Right lobe of liver (tissue), 4 donors: ENCODE measurements at regions not wholly inside any gene's neighbourhood (a gene's known extent, or its start where the extent isn't known, plus 50 kb on each side); places are given as distances from the start of the nearest gene placed in this dataset.

Experiments used
- POLR2A ChIP-seq: fragments of 450-650 bp; IDR thresholded peaks from one replicate; pipeline ENCODE4 v1.6.1; 2017; ENCODE audit warnings: antibody characterized with exemption, mild to moderate bottlenecking
- TF ChIP-seq, protein P1 (sequence below), 4 donors: fragments of 200-600 bp in 3 of 4; fragments of 450-650 bp in 1 of 4; IDR thresholded peaks; one replicate each; pipeline versions ENCODE4 v1.5.1 to v1.8.0; 2016 to 2022; ENCODE audit warnings: antibody characterized with exemption in 4 of 4, mild to moderate bottlenecking in 2 of 4
- donor health status: DM: no; HTN: no; CAD: no.
- donor health status: DM: no; HTN: no; CAD: no.
- donor health status: DM: no; HTN: yes; CAD: no.

DNA sequence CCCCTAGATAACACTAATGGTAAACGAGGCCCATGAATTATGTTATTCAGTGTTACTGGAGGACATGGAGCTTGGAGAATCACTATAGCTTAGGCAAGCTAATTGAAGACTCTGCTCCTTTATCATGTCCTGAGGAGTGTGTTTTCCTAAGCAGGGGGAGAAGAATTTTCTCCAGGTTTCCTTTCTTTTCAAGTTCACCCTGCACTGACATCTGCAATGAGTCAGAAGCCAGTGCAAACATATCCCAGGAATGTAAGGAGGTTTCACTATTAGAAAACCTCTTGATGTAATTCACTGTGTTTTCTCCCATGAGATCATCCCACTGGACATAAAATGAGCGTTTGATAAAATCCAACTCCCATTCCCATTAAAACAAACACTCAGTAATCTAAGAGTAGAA, 75.6 kb downstream of the DMRT2 start:
- TF ChIP-seq, protein P1, sequence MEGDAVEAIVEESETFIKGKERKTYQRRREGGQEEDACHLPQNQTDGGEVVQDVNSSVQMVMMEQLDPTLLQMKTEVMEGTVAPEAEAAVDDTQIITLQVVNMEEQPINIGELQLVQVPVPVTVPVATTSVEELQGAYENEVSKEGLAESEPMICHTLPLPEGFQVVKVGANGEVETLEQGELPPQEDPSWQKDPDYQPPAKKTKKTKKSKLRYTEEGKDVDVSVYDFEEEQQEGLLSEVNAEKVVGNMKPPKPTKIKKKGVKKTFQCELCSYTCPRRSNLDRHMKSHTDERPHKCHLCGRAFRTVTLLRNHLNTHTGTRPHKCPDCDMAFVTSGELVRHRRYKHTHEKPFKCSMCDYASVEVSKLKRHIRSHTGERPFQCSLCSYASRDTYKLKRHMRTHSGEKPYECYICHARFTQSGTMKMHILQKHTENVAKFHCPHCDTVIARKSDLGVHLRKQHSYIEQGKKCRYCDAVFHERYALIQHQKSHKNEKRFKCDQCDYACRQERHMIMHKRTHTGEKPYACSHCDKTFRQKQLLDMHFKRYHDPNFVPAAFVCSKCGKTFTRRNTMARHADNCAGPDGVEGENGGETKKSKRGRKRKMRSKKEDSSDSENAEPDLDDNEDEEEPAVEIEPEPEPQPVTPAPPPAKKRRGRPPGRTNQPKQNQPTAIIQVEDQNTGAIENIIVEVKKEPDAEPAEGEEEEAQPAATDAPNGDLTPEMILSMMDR (IDR thresholded peaks at IDR 0.05): no peak
- TF ChIP-seq POLR2A: no peak
